H9 (cell line): ENCODE measurements at regions not wholly inside any gene's neighbourhood (a gene's known extent, or its start where the extent isn't known, plus 50 kb on each side); places are given as distances from the start of the nearest gene placed in this dataset.

ENCODE experiments used
- DNase-seq: peaks from one replicate; pipeline ENCODE4 v3.0.0-alpha.2; 2017
- H2AFZ ChIP-seq: one replicate; pipeline ENCODE4 v1.6.1; 2013; ENCODE audit warnings: mild to moderate bottlenecking, low read length, control low read depth, moderate library complexity
- H2AK5ac ChIP-seq: 2 replicates; pipeline ENCODE4 v1.6.1; 2013; ENCODE audit warnings: low read length, control low read depth, mixed read lengths; ENCODE audit not compliant: insufficient read length
- H2BK120ac ChIP-seq: one replicate; pipeline ENCODE4 v1.6.1; 2013; ENCODE audit warnings: low read depth, mild to moderate bottlenecking, low read length, control low read depth, inconsistent platforms; ENCODE audit not compliant: poor library complexity, severe bottlenecking
- H2BK12ac ChIP-seq: 2 replicates; pipeline ENCODE4 v1.6.1; 2013; ENCODE audit warnings: low read length, control low read depth, mixed read lengths, low read depth; ENCODE audit not compliant: insufficient read length
- H2BK15ac ChIP-seq: 2 replicates; pipeline ENCODE4 v1.6.1; 2013; ENCODE audit warnings: low read depth, low read length, control low read depth
- H2BK20ac ChIP-seq: one replicate; pipeline ENCODE4 v1.6.1; 2013; ENCODE audit warnings: low read depth, mild to moderate bottlenecking, low read length, control low read depth, inconsistent platforms; ENCODE audit not compliant: poor library complexity, severe bottlenecking
- H2BK5ac ChIP-seq: 2 replicates; pipeline ENCODE4 v1.6.1; 2013; ENCODE audit warnings: low read length, control low read depth, mixed read lengths; ENCODE audit not compliant: insufficient read length
- H3K14ac ChIP-seq: 2 replicates; pipeline ENCODE4 v1.6.1; 2013; ENCODE audit warnings: low read length, control low read depth; ENCODE audit not compliant: insufficient read depth
- H3K18ac ChIP-seq: 2 replicates; pipeline ENCODE4 v1.6.1; 2013; ENCODE audit warnings: low read depth, mild to moderate bottlenecking, mixed read lengths, low read length, control low read depth; ENCODE audit not compliant: insufficient read length
- H3K23ac ChIP-seq: 2 replicates; pipeline ENCODE4 v1.6.1; 2013; ENCODE audit warnings: low read length, control low read depth, mixed read lengths, low read depth; ENCODE audit not compliant: insufficient read length
- H3K23me2 ChIP-seq: 2 replicates; pipeline ENCODE4 v1.6.1; 2013; ENCODE audit warnings: low read depth, mild to moderate bottlenecking, mixed read lengths, low read length, control low read depth; ENCODE audit not compliant: insufficient read length, poor library complexity, severe bottlenecking
- H3K27ac ChIP-seq: 2 replicates; pipeline ENCODE4 v1.5.1; 2013; ENCODE audit warnings: low read length, control low read depth, mixed read lengths, low read depth; ENCODE audit not compliant: insufficient read length
- H3K27me3 ChIP-seq: 2 replicates; pipeline ENCODE4 v1.6.1; 2013; ENCODE audit warnings: low read length, control low read depth, inconsistent platforms; ENCODE audit not compliant: insufficient read depth
- H3K4ac ChIP-seq: 2 replicates; pipeline ENCODE4 v1.6.1; 2013; ENCODE audit warnings: low read depth, mild to moderate bottlenecking, control low read depth, inconsistent platforms, low read length, moderate library complexity
- H3K4me1 ChIP-seq: 2 replicates; pipeline ENCODE4 v1.6.1; 2013; ENCODE audit warnings: low read length, control low read depth, inconsistent platforms; ENCODE audit not compliant: insufficient read depth
- H3K4me2 ChIP-seq: 2 replicates; pipeline ENCODE4 v1.6.1; 2013; ENCODE audit warnings: low read length, control low read depth, mixed read lengths; ENCODE audit not compliant: insufficient read length, insufficient read depth
- H3K56ac ChIP-seq: 2 replicates; pipeline ENCODE4 v1.6.1; 2013; ENCODE audit warnings: low read depth, mild to moderate bottlenecking, mixed read lengths, low read length, control low read depth; ENCODE audit not compliant: insufficient read length
- H3K79me1 ChIP-seq: 2 replicates; pipeline ENCODE4 v1.6.1; 2013; ENCODE audit warnings: low read depth, mild to moderate bottlenecking, moderate library complexity, low read length, control low read depth, inconsistent platforms; ENCODE audit not compliant: insufficient read depth, poor library complexity, severe bottlenecking
- H3K79me2 ChIP-seq: 2 replicates; pipeline ENCODE4 v1.6.1; 2013; ENCODE audit warnings: low read length, control low read depth, inconsistent platforms; ENCODE audit not compliant: insufficient read depth
- H3K9ac ChIP-seq: 2 replicates; pipeline ENCODE4 v1.6.1; 2013; ENCODE audit warnings: low read length, control low read depth, mixed read lengths; ENCODE audit not compliant: insufficient read length; ENCODE audit errors: extremely low read depth
- H3K9me3 ChIP-seq: one replicate; pipeline ENCODE4 v1.6.1; 2013; ENCODE audit warnings: low read depth, low read length, inconsistent platforms; ENCODE audit not compliant: control insufficient read depth
- H3T11ph ChIP-seq: one replicate; pipeline ENCODE4 v1.6.1; 2013; ENCODE audit warnings: mild to moderate bottlenecking, low read length, control low read depth, inconsistent platforms
- H4K20me1 ChIP-seq: one replicate; pipeline ENCODE4 v1.6.1; 2013; ENCODE audit not compliant: control insufficient read depth, insufficient read length, insufficient read depth
- H4K5ac ChIP-seq: 2 replicates; pipeline ENCODE4 v1.6.1; 2013; ENCODE audit warnings: low read depth, mild to moderate bottlenecking, mixed read lengths, low read length, control low read depth; ENCODE audit not compliant: insufficient read length
- H4K8ac ChIP-seq: replicated peaks from 2 replicates; pipeline ENCODE4 v1.6.1; 2013; ENCODE audit warnings: low read length, control low read depth, mixed read lengths, low read depth; ENCODE audit not compliant: insufficient read length
- H4K91ac ChIP-seq: 2 replicates; pipeline ENCODE4 v1.6.1; 2013; ENCODE audit warnings: low read depth, mild to moderate bottlenecking, moderate library complexity, mixed read lengths, low read length, control low read depth; ENCODE audit not compliant: insufficient read length
- H3K27ac Mint-ChIP-seq, 3 experiments: 2 replicates in 2 of 3; 3 replicates in 1 of 3; pipeline ENCODE4 v1.8.0; 2020 to 2021; ENCODE audit warnings: mixed read lengths in 3 of 3, mild to moderate bottlenecking in 1 of 3, moderate library complexity in 1 of 3
- H3K27me3 Mint-ChIP-seq: 2 replicates; pipeline ENCODE4 v1.8.0; 2021; ENCODE audit warnings: low read depth, mild to moderate bottlenecking, moderate library complexity, mixed read lengths
- H3K36me3 Mint-ChIP-seq, 3 experiments: 2 replicates in 2 of 3; 3 replicates in 1 of 3; pipeline ENCODE4 v1.8.0; 2020 to 2021; ENCODE audit warnings: low read depth in 3 of 3, mixed read lengths in 3 of 3; ENCODE audit not compliant: insufficient read depth in 1 of 3
- H3K4me1 Mint-ChIP-seq, 2 experiments: 2 replicates each; pipeline ENCODE4 v1.8.0; 2020; ENCODE audit warnings: mixed read lengths in 2 of 2
- H3K4me3 Mint-ChIP-seq, 2 experiments: 2 replicates in 1 of 2; 3 replicates in 1 of 2; pipeline ENCODE4 v1.8.0; 2020 to 2021; ENCODE audit warnings: mild to moderate bottlenecking in 2 of 2, mixed read lengths in 2 of 2, moderate library complexity in 1 of 2
- H3K9me3 Mint-ChIP-seq, 2 experiments: 2 replicates in 1 of 2; 3 replicates in 1 of 2; pipeline ENCODE4 v1.8.0; 2020; ENCODE audit warnings: mild to moderate bottlenecking in 2 of 2, mixed read lengths in 2 of 2, moderate library complexity in 1 of 2
- CTCF ChIP-seq: fragments of 200-600 bp; sonication (generic); conservative IDR thresholded peaks from 3 replicates; pipeline ENCODE4 v1.8.0; 2021; ENCODE audit warnings: antibody characterized with exemption, mild to moderate bottlenecking
- WGBS: extraction: QIAGEN DNeasy Blood & Tissue Kit; methylation state at CpG from one replicate; pipeline ENCODE4 v1.1.7; 2013; ENCODE audit warnings: missing lambda C conversion rate, low lambda C conversion rate, mixed read lengths; ENCODE audit not compliant: insufficient read length; ENCODE audit errors: extremely low coverage; 5-methylcytosine and 5-hydroxymethylcytosine counted together

- Mint-ChIP-seq H3K9me3 (0 out of 5 replicates have a peak, but pooled peaks cover 0 to 3% of the 10 kb centered on the region in 2 experiments), H3K4me1 (peaks cover 10 to 12% of the 10 kb centered on the region in 2 experiments)
These were observed 85.4 kb upstream of the SOX5 start for GRCh38 chr12:24034894-24035293.

More at GRCh38 chr12:24034894-24035293, 85.4 kb upstream of the SOX5 start:
- no peak overlapping the region for H3K18ac ChIP-seq
- H3K9me3 ChIP-seq: no peaks in the 10 kb centered on the region
- no peaks in the 10 kb centered on the region for H3K23me2 ChIP-seq
- H4K91ac ChIP-seq: no peak overlapping the region
- no peak overlapping the region for H2BK120ac ChIP-seq
- no peak overlapping the region for H2AK5ac ChIP-seq
- H3K27me3 ChIP-seq: no peaks in the 10 kb centered on the region
- 0 out of 2 replicates have a peak, but pooled peaks cover 2% of the 10 kb centered on the region for H3K4me1 ChIP-seq
- H2BK15ac ChIP-seq: no peak overlapping the region
- no peak overlapping the region for H4K8ac ChIP-seq
- H3T11ph ChIP-seq: no peak overlapping the region
- H3K4ac ChIP-seq: no peak overlapping the region
- H2BK20ac ChIP-seq: no peak overlapping the region
- no peak overlapping the region for H2BK12ac ChIP-seq
- no peak for TF ChIP-seq CTCF
- no peaks in the 10 kb centered on the region for H3K79me2 ChIP-seq
- WGBS: no CpG with 5 or more reads among the region's 3 CpGs
- H3K14ac ChIP-seq: no peak overlapping the region
- no peak overlapping the region for H3K56ac ChIP-seq
- no peaks in the 10 kb centered on the region for H3K79me1 ChIP-seq
- H3K27ac ChIP-seq: no peak overlapping the region
- no peak overlapping the region for H2AFZ ChIP-seq
- DNase-seq: no peak
- no peak overlapping the region for H3K4me2 ChIP-seq
- H4K5ac ChIP-seq: no peak overlapping the region
- Mint-ChIP-seq H3K36me3 (no peaks in the 10 kb centered on the region; a peak in 1 of 7 replicates), H3K27ac (no peak overlapping the region), H3K4me3 (no peak overlapping the region), H3K27me3 (no peaks in the 10 kb centered on the region)
- no peak overlapping the region for H2BK5ac ChIP-seq
- no peaks in the 10 kb centered on the region for H4K20me1 ChIP-seq
- H3K9ac ChIP-seq: no peak overlapping the region
- H3K23ac ChIP-seq: no peak overlapping the region
